Heart right ventricle (tissue), 16 donors: ENCODE measurements at regions not wholly inside any gene's neighbourhood (a gene's known extent, or its start where the extent isn't known, plus 50 kb on each side); places are given as distances from the start of the nearest gene placed in this dataset.

Experiments
- ATAC-seq, 8 donors: fragments of 200-7000 bp; cut with Tn5 transposase; one replicate each; pipeline ENCODE4 v1.9.1; 2020; ENCODE audit warnings: mild to moderate bottlenecking in 8 of 8, moderate library complexity in 8 of 8, moderate number of reproducible peaks in 1 of 8
- DNase-seq, 2 donors: peaks; one replicate each; pipeline ENCODE4 v3.0.0-alpha.2; 2020
- H3K27ac ChIP-seq, 10 donors: fragments of 200-600 bp; sonication (generic) in 2 of 10; one replicate each; pipeline versions ENCODE4 v1.5.0 to v1.8.0; 2020 to 2022; ENCODE audit warnings: mild to moderate bottlenecking in 3 of 10
- H3K27me3 ChIP-seq, 7 donors: fragments of 200-600 bp; one replicate each; pipeline ENCODE4 v1.8.0; 2021 to 2022; ENCODE audit warnings: mild to moderate bottlenecking in 2 of 7
- H3K36me3 ChIP-seq, 9 donors: fragments of 200-600 bp; sonication (generic) in 1 of 9; one replicate each; pipeline versions ENCODE4 v1.5.0 to v1.8.0; 2020 to 2022; ENCODE audit warnings: mild to moderate bottlenecking in 2 of 9
- H3K4me1 ChIP-seq, 9 donors: fragments of 200-600 bp; sonication (generic) in 1 of 9; one replicate each; pipeline versions ENCODE4 v1.5.0 to v1.8.0; 2020 to 2022; ENCODE audit warnings: mild to moderate bottlenecking in 4 of 9
- H3K4me3 ChIP-seq, 10 donors: fragments of 200-600 bp; sonication (generic) in 2 of 10; one replicate each; pipeline versions ENCODE4 v1.5.0 to v1.8.0; 2020 to 2022; ENCODE audit warnings: mild to moderate bottlenecking in 7 of 10, moderate library complexity in 2 of 10
- H3K9me3 ChIP-seq, 11 donors: fragments of 200-600 bp in 10 of 11; sonication (generic) in 2 of 11; one replicate each; pipeline versions ENCODE4 v1.5.0 to v1.8.0; 2013 to 2022; ENCODE audit warnings: mild to moderate bottlenecking in 2 of 11, control low read depth in 1 of 11, moderate library complexity in 1 of 11
- CTCF ChIP-seq, 9 donors: fragments of 200-600 bp; sonication (generic) in 2 of 9; IDR thresholded peaks; one replicate each; pipeline versions ENCODE4 v1.5.0 to v1.8.0; 2021 to 2022; ENCODE audit warnings: antibody characterized with exemption in 9 of 9, mild to moderate bottlenecking in 5 of 9, moderate library complexity in 1 of 9
- WGBS, 2 donors: extraction: QIAGEN DNeasy Blood & Tissue Kit; methylation state at CpG; one replicate each; pipeline ENCODE4 v1.1.7; 2013; ENCODE audit warnings: inconsistent platforms in 1 of 2; 5-methylcytosine and 5-hydroxymethylcytosine counted together
- intact Hi-C, 10 donors: fragments of 100-400 bp; cut with DNase I; formaldehyde crosslinking; loops; one replicate each; pipeline versions ENCODE4 v1.11.1 to v1.14.2; 2022
- donor health status: Arrhythmogenic right ventricular cardiomyopathy.
- donor health status: ischemic (EF 13 %, LVEDD 7.1; RV severe dilation, severe dysfunction).
- donor health status: healthy with polysubstance abuse.
- donor health status: DM: no; HTN: yes; CAD: no.
- donor health status: DM: no; HTN: no; CAD: no.
- donor health status: ischemic (EF 25% LVEDD 6.9; RV normal size, moderate dysfunction).
- donor health status: ischemic (EF 25% LVEDD 5.7; RV mildly dilated, moderate dysfunction).
- donor health status: healthy.
- donor health status: DM: yes; HTN: yes; CAD: no.
- donor health status: Ischemic cardiomyopathy.
- donor health status: ischemic (EF 35%, LVEDD 5.7; RV mildly dilated, moderate dysfunction).
- donor health status: nonischemic (EF 11% LVEDD 7.7; RV severe dilation, severe dysfunction).
- donor health status: DM: yes; HTN: yes; CAD: no.
- donor health status: PGD.
- donor health status: ischemic (EF 29% LVEDD 5.4; RV normal size, mild dysfunction).
- donor health status: nonischemic (EF 23%, LVEDD 6.1; RV moderate dilation, normal function).

GRCh38 chr7:96388620-96389383 is 66.9 kb upstream of the SLC25A13 start:
- peak in 1 of 2 donors; percentile 45 for DNase-seq
- Histone ChIP-seq H3K9me3 (no peaks in the 10 kb centered on the region), H3K36me3 (no peaks in the 10 kb centered on the region), H3K27me3 (no peaks in the 10 kb centered on the region), H3K4me1 (peaks cover 0 to 22% (median 11%) of the 10 kb centered on the region in 9 donors), H3K27ac (peak overlapping the region; percentile 6 to 78 (median 66)), H3K4me3 (peak overlapping the region in 2 of 10 donors; percentile 4 to 16)
- peak in 7 of 8 donors; percentile 86 to 98 (median 93) for ATAC-seq
- TF ChIP-seq CTCF (IDR thresholded peaks at IDR 0.05), result no peak
- intact Hi-C loops, result no loop called here
- 39 to 49% methylated on average over 8 of the region's 8 CpGs for WGBS, 2 donors

- TF ChIP-seq CTCF (IDR thresholded peaks at IDR 0.05), result no peak
Measured at GRCh38 chr7:96388166-96388565, 66.3 kb upstream of the SLC25A13 start.

GRCh38 chr7:96380111-96380512 is 58.2 kb upstream of the SLC25A13 start:
- WGBS, 2 donors, result 43 to 45% methylated on average over 5 of the region's 5 CpGs
- ATAC-seq, result peak in 5 of 8 donors; percentile 24 to 58 (median 53)
- peak overlapping the region in 3 of 10 donors; percentile 2 to 17 (median 4) for H3K27ac ChIP-seq

More at GRCh38 chr7:96388166-96388565, 66.3 kb upstream of the SLC25A13 start:
- Histone ChIP-seq H3K4me3 (peak overlapping the region in 1 of 10 donors; percentile 4), H3K9me3 (no peaks in the 10 kb centered on the region), H3K27ac (peak overlapping the region in 9 of 10 donors; percentile 10 to 78 (median 67)), H3K4me1 (peaks cover 0 to 22% (median 11%) of the 10 kb centered on the region in 9 donors), H3K27me3 (no peaks in the 10 kb centered on the region), H3K36me3 (no peaks in the 10 kb centered on the region)
- 12 to 37% methylated on average over 2 of the region's 2 CpGs for whole genome bisulfite sequencing, 2 donors
- peak in 3 of 8 donors; percentile 34 to 75 (median 53) for ATAC-seq
- no peak for DNase-seq
- intact Hi-C loops, result no loop called here

GRCh38 chr7:96377399-96377798 is 55.5 kb upstream of the SLC25A13 start:
- Histone ChIP-seq H3K4me3 (no peak overlapping the region), H3K36me3 (no peaks in the 10 kb centered on the region), H3K27me3 (no peaks in the 10 kb centered on the region), H3K27ac (no peak overlapping the region), H3K9me3 (no peaks in the 10 kb centered on the region), H3K4me1 (peaks cover 0 to 10% (median 0%) of the 10 kb centered on the region in 9 donors)
- ATAC-seq (no peak), DNase-seq (no peak)
- intact Hi-C loops, result no loop called here
- no peak for TF ChIP-seq CTCF (IDR thresholded peaks at IDR 0.05)

More at GRCh38 chr7:96380111-96380512, 58.2 kb upstream of the SLC25A13 start:
- H3K4me1 ChIP-seq, result peaks cover 0 to 10% (median 0%) of the 10 kb centered on the region in 9 donors
- DNase-seq, result peak in 1 of 2 donors; percentile 4
- TF ChIP-seq CTCF (IDR thresholded peaks at IDR 0.05), result no peak
- H3K4me3 ChIP-seq, result no peak overlapping the region
- intact Hi-C loops, result no loop called here
- no peaks in the 10 kb centered on the region for H3K27me3 ChIP-seq
- H3K36me3 ChIP-seq, result no peaks in the 10 kb centered on the region
- H3K9me3 ChIP-seq, result no peaks in the 10 kb centered on the region
